GM20000 (cell line): ENCODE measurements at regions not wholly inside any gene's neighbourhood (a gene's known extent, or its start where the extent isn't known, plus 50 kb on each side); places are given as distances from the start of the nearest gene placed in this dataset.

Source experiments
- DNase-seq: peaks from one replicate; pipeline ENCODE4 v3.0.0; 2012; ENCODE audit warnings: low spot score
- CTCF ChIP-seq: IDR thresholded peaks from 2 replicates; pipeline ENCODE4 v1.5.1; 2012; ENCODE audit warnings: mild to moderate bottlenecking, control low read depth; ENCODE audit errors: extremely low read depth, missing control alignments

DNA sequence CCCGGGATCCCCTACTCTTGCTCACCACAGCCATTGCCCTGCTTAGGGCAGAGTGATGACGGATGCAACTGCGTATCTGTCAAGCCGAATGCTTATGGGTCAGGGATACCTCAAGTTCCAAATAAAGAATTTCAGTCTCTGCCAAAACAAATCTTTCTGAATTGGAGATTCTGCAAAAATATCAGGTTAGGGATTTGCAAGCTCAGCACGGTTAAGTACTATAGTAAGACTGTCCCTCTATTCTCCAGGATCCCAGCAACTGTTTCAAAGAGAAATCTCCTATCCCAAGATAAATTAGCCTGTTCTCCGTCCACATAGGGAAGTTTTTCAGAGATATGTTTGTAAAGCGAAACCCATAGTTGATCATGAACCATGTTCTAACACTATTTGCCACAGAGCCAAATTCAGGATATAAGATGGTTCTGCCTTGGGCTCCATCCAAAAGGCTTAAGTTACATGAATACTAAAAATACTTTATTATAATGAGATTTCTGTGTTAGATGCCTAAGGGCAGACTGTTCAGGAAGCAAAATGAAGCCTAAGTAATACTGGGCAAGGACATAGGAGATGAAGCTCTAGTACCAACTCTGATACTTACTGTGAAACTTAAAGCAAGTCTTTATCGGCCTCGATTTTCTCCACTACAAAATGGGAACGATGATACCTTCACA lies 100.1 kb upstream of the LPP start:
- TF ChIP-seq CTCF = no peak
- DNase-seq = no peak

DNA sequence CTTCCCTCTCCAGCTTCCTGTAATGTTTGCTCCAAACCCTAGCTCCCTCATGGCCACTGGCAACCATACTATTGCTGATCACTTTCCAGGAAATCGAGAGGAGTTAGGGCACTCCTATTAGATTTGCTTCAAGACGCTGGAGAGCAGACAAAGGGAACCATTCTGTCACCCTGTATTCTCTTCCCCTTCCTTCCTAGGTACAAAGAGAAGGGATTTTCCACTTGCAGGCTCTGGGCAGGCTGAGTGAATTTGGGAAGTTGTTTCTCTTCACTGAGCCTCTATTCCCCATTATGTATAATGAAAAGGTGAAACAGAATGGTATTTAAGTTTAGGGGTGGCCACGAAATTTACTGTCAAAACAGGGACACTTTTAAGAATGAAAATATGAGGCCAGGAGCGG lies 99.4 kb upstream of the LPP start:
- no peak for TF ChIP-seq CTCF
- DNase-seq = no peak

DNA sequence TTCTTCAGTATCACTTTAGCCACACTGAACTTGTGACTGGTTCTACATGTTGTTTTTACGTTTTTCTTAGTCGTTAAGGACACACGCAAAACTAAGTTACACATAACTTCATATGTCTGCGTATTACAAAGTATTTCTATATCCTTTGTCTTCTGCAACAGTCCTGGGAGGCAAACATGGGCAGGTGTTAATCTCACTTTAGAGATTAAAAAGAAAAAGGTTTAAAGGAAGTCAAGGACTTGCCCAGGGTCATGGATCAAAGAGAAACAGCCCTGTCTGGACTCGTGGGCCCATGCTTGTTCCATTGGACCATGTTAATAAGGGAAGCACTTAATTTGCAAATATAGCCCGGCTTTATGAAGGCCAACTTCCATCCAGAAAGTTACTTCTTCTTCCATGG lies 98.6 kb upstream of the LPP start:
- DNase-seq = no peak
- no peak for TF ChIP-seq CTCF

DNA sequence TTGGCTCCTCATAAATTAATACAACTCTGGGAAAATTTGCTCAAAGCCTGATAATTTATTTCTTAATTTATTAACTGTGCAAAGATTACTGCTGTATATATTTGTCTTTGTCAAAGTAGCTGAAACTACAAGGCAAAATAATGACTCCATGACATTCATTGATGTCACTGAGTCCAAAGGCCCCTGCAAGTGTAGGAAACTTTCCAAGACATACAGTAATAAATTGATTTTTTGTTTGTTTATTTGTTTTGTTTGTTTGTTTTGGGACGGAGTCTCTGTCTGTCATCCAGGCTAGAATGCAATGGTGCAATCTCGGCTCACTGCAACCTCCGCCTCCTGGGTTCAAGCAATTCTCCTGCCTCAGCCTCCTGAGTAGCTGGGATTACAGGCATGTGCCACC lies 96.8 kb upstream of the LPP start:
- no peak for DNase-seq

GRCh38 chr3:188058569-188059184 lies 95.3 kb upstream of the LPP start:
- DNase-seq = no peak
- no peak for TF ChIP-seq CTCF

More for the DNA sequence above, 96.8 kb upstream of the LPP start:
- TF ChIP-seq CTCF = no peak

DNA sequence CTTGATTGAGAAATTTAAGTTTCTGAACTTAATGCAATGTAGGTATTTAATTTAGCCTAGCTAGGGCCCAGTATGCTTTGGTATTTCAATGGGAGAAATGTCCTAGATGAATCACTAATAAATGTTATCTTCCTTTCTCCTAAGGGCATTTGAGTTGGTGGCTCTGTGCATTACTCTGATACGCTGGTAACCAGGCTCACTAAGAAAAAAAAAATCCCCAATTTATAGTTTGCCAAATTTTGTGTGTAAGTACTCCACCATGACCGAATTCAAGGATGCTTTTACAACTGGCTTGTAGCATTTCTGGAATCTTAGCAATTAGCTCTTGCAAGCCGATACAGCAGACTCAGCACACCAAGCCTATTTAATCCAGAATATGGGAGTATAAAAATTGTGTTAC lies 94.6 kb upstream of the LPP start:
- no peak for DNase-seq
- no peak for TF ChIP-seq CTCF

DNA sequence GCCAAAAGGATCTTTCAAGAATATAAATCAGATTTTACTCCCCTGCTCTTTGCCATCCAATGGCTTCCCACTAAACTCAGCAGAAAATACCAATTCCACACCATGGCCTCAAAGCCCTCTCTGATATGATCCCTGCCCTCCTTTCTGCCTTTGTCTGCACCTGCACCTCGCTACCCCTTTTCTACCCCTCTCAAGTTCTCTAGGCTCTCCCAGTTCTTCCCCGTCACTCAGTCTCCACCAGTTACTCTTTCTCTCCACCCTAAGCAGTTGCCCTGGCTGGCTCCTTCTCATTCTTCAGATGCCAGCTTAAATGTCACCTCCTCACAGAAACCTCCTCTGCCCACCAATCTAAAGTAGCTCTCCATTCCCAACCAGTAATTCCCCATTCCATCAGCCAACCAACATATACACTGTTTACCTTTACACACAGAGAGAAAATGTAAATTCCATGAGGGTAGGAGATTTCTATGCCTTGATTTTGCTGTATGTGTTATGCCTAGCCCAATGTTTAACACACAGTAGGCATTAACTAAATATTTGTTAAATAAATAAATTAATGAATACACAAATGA lies 93.6 kb upstream of the LPP start:
- no peak for DNase-seq
- no peak for TF ChIP-seq CTCF
